ENCODE measurements at regions not wholly inside any gene's neighbourhood (a gene's known extent, or its start where the extent isn't known, plus 50 kb on each side); places are given as distances from the start of the nearest gene placed in this dataset.

- Mint-ChIP-seq H3K9me3 (no peaks in the 10 kb centered on the region), H3K36me3 (ENCODE audit: low read depth) (no peaks in the 10 kb centered on the region), H3K27ac (no peak overlapping the region), H3K27me3 (no peaks in the 10 kb centered on the region), H3K4me1 (ENCODE audit: low read depth) (no peaks in the 10 kb centered on the region), H3K4me3 (no peak overlapping the region)
These were observed 221.9 kb upstream of the GBE1 start for GRCh38 chr3:81983382-81983781.

DNA sequence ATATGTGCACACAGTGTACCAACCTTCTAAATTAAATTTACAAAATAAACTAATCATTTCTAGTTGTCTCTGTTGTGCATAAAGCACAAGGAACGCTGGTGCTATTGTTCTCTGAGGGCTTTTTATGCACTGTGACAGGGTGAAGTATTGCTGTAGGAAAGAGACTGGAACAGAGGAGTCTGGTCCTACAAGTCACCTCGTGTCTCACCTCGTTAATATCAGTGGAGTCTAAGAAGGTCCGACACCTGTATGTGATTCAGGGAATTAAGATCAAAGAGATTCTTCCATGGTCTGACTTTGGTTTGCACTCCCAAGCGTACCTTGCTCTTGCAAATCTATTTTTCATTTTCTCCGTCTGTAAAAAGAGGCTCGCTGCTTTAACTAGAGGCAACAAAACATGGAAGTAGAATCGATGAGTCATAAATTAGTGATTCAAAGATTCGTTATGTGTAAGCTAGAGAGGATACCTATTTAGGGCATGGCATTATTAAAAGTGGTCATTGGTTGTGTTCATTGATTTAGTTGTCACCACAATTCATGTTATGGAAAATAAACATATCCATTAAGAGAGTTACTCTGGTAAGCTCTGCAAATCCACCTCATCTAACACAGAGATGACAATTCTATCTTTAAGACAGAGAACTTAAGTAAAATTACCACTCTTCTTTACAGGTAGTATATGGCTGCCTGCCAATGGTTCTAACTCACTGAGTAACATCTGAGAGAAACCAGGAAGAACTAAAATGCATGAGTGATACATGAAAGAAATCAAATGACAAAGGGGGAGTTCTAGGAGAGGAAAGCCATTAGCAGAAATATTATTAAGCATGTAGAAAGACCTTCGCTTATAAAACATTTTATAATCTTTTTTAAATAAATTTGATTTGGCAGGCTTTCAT, 219.4 kb upstream of the GBE1 start:
- Mint-ChIP-seq H3K36me3 (ENCODE audit: low read depth) (no peaks in the 10 kb centered on the region), H3K27me3 (no peaks in the 10 kb centered on the region), H3K9me3 (no peaks in the 10 kb centered on the region), H3K27ac (no peak overlapping the region), H3K4me1 (ENCODE audit: low read depth) (no peaks in the 10 kb centered on the region), H3K4me3 (no peak overlapping the region)

DNA sequence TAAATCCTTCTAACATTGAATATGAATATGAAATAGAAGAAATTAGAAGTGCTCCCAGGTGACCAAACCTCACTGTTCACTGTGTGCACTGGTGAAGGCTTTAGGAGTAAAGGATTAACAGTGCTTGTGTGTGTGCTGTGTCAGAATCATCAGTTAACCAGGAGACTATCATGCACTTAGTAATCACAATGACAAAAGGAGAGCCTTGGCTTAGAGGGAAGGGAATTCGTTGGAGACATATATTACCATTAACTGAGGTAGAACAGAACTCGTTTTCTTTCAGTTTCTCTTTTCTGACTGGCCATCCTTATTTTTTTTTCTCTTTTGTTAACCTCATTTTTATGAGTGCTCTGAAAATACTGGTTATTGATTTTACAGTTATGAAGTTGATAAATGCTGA, 213.3 kb upstream of the GBE1 start:
- H3K36me3 Mint-ChIP-seq (ENCODE audit: low read depth), result no peaks in the 10 kb centered on the region
- no peak overlapping the region for H3K27ac Mint-ChIP-seq
- H3K4me3 Mint-ChIP-seq, result no peak overlapping the region
- H3K27me3 Mint-ChIP-seq, result no peaks in the 10 kb centered on the region
- no peaks in the 10 kb centered on the region for H3K9me3 Mint-ChIP-seq
- H3K4me1 Mint-ChIP-seq (ENCODE audit: low read depth), result no peaks in the 10 kb centered on the region

DNA sequence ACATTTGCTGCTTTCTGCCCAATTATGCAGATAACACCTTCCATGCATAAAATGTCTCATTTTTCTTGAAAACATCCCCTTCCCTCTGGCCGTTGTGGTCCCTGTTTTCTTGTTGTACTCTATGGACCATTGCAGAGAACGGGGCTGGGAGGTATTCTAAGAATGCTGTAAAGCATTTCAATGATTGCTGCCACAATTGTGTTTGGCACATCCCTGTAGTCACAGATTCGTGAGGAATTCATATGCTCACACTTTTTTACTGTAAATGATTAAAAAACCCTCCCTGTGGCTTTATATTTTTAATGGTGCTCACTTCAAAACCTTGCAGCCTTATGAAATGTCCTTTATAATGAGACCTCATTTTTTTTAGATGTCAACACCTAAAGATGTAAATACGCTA, 207.2 kb upstream of the GBE1 start:
- H3K4me1 Mint-ChIP-seq (ENCODE audit: low read depth), result no peaks in the 10 kb centered on the region
- no peak overlapping the region for H3K4me3 Mint-ChIP-seq
- no peaks in the 10 kb centered on the region for H3K9me3 Mint-ChIP-seq
- no peaks in the 10 kb centered on the region for H3K36me3 Mint-ChIP-seq (ENCODE audit: low read depth)
- no peak overlapping the region for H3K27ac Mint-ChIP-seq
- no peaks in the 10 kb centered on the region for H3K27me3 Mint-ChIP-seq

DNA sequence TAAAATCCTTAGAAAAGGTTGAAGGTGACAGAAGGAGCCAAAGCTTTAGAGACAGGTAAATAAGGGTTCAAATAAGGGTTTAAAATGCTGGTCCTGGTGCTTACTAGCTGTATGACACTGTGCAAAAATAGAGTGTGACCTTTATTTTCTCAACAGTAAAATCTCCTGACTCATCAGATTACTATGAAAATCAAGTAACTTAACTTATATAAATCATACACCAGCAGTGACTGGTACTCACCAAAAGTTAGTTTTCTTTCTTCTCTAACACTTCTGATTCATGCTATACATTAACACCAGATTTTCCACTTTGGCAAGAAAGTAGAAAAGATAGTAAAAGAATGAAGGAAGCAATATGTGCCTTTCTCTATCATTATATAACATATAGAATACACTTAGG, 205.9 kb upstream of the GBE1 start:
- Mint-ChIP-seq H3K4me1 (ENCODE audit: low read depth) (no peaks in the 10 kb centered on the region), H3K27ac (no peak overlapping the region), H3K9me3 (peaks cover under 1% of the 10 kb centered on the region), H3K27me3 (no peaks in the 10 kb centered on the region), H3K36me3 (ENCODE audit: low read depth) (no peaks in the 10 kb centered on the region), H3K4me3 (no peak overlapping the region)

GRCh38 chr3:81965696-81966095, 204.3 kb upstream of the GBE1 start:
- no peaks in the 10 kb centered on the region for H3K27me3 Mint-ChIP-seq
- H3K36me3 Mint-ChIP-seq (ENCODE audit: low read depth), result no peaks in the 10 kb centered on the region
- H3K27ac Mint-ChIP-seq, result no peak overlapping the region
- peaks cover 3% of the 10 kb centered on the region for H3K9me3 Mint-ChIP-seq
- H3K4me1 Mint-ChIP-seq (ENCODE audit: low read depth), result no peaks in the 10 kb centered on the region
- no peak overlapping the region for H3K4me3 Mint-ChIP-seq

DNA sequence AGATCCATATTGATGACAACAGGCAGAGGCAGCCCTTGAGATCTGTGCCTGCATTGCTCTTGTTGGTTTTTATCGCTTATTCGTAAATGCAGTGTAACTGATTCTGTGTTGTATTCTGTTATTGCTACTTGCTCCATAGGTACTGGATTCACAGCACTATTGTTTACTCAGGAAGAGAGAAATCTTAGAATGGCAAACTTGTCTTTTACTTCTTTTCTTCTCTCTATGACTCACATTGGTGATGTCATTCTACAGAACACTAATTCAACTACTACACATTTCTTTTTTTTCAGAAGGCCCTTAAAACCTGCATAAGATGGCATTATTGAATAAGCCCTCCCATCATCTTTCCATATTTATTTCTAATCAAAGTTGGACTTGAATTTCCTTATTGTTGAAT, 201.0 kb upstream of the GBE1 start:
- H3K9me3 Mint-ChIP-seq, result peaks cover 3% of the 10 kb centered on the region
- H3K4me3 Mint-ChIP-seq, result no peak overlapping the region
- H3K27ac Mint-ChIP-seq, result no peak overlapping the region
- H3K27me3 Mint-ChIP-seq, result no peaks in the 10 kb centered on the region
- no peaks in the 10 kb centered on the region for H3K36me3 Mint-ChIP-seq (ENCODE audit: low read depth)
- no peaks in the 10 kb centered on the region for H3K4me1 Mint-ChIP-seq (ENCODE audit: low read depth)

DNA sequence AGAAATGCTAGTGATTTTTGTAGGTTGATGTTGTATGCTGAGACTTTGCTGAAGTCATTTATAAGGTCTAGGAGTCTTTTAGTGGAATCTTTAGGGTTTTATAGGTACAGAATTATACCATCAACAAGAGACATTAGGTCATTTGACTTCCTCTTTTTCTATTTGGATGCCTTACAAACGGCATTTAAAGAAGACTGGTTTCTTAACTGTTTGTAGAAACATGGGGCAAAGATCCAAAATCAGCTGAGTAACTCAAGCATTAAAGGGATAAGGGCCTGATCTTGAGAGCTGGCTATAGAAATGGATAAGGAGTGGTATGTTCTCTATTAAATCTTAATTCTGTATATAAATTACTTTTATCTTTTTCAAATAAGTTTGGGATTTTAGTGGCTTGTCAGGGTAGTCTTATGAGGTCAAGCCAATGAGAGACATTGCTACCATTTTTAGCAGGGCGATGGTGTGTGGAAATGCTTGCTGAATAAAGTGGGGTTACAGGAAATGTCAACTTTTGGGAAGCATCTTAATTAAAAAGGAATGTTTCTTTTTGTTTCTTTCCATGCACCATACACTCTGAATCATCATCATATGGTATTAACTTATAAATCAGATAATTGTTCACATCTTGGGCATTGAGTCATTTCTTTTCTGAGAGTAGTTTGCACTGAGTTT, 197.7 kb upstream of the GBE1 start:
- H3K36me3 Mint-ChIP-seq (ENCODE audit: low read depth), result no peaks in the 10 kb centered on the region
- no peaks in the 10 kb centered on the region for H3K4me1 Mint-ChIP-seq (ENCODE audit: low read depth)
- no peak overlapping the region for H3K27ac Mint-ChIP-seq
- H3K4me3 Mint-ChIP-seq, result no peak overlapping the region
- no peaks in the 10 kb centered on the region for H3K27me3 Mint-ChIP-seq
- peaks cover 3% of the 10 kb centered on the region for H3K9me3 Mint-ChIP-seq

DNA sequence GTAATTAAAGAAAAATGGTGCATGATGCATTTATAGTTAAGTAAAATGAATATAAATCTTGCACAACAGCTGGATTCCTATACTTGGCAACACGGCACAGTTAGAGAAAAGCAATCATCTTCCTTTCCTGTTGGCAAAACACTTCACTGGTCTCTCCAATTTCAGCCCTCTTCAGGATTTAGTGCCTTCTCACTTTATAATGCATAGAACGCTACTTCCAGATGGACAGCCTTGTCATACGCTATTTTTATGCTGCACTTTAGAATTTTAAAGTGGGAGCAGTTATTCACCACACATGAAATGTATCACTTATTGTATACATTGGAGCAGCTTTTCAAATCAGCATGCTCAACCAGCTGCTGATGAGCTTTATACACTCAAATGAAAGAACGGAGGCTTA, 194.4 kb upstream of the GBE1 start:
- Mint-ChIP-seq H3K27ac (no peak overlapping the region), H3K9me3 (no peaks in the 10 kb centered on the region), H3K4me1 (ENCODE audit: low read depth) (no peaks in the 10 kb centered on the region)

DNA sequence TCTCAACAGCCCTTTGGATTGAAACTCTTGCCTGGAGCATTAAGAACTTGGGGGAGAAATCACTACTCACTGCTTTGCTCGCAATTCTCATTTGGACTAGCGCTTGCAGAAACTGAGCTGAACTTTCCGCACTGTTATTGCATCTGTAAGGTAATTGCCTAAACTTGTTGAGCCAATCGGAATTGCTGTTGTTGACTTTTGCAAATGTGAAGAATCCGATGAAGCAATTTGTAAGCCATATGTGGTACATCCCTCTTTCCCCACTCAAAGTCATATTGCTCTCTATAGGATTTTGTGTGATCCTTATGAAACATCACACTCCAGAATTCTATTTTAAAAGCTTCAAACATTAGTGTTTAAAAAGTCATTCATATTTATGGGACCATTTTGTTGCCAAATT, 191.7 kb upstream of the GBE1 start:
- Mint-ChIP-seq H3K27me3 (no peaks in the 10 kb centered on the region), H3K4me3 (no peak overlapping the region), H3K27ac (no peak overlapping the region), H3K36me3 (ENCODE audit: low read depth) (no peaks in the 10 kb centered on the region), H3K9me3 (no peaks in the 10 kb centered on the region), H3K4me1 (ENCODE audit: low read depth) (no peaks in the 10 kb centered on the region)

More for the DNA sequence above, 194.4 kb upstream of the GBE1 start:
- H3K27me3 Mint-ChIP-seq, result no peaks in the 10 kb centered on the region
- H3K4me3 Mint-ChIP-seq, result no peak overlapping the region
- H3K36me3 Mint-ChIP-seq (ENCODE audit: low read depth), result no peaks in the 10 kb centered on the region

GRCh38 chr3:81952141-81952540, 190.7 kb upstream of the GBE1 start:
- H3K27me3 Mint-ChIP-seq, result no peaks in the 10 kb centered on the region
- no peak overlapping the region for H3K4me3 Mint-ChIP-seq
- H3K9me3 Mint-ChIP-seq, result no peaks in the 10 kb centered on the region
- no peak overlapping the region for H3K27ac Mint-ChIP-seq
- no peaks in the 10 kb centered on the region for H3K4me1 Mint-ChIP-seq (ENCODE audit: low read depth)
- H3K36me3 Mint-ChIP-seq (ENCODE audit: low read depth), result no peaks in the 10 kb centered on the region

DNA sequence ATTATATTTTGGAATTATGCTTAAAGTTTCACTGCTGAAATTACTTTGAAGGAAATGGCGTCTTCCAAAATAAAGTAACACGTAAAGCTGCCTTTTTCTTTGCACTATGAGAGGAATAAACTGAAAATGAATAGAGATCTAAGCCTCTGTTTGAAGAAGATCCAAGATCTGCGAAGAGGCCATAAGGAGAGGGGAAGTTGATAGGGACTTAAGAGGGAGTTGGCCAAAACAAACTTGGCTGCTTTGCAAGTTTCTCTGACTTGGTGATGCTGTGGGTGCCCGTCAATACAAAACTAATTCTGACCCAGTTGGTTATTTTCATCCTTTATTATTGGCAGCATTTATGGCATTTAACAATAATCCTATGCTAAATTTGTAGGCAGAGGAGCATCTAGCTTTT, 190.2 kb upstream of the GBE1 start:
- Mint-ChIP-seq H3K9me3 (no peaks in the 10 kb centered on the region), H3K27me3 (no peaks in the 10 kb centered on the region), H3K27ac (no peak overlapping the region), H3K36me3 (ENCODE audit: low read depth) (no peaks in the 10 kb centered on the region), H3K4me1 (ENCODE audit: low read depth) (no peaks in the 10 kb centered on the region), H3K4me3 (no peak overlapping the region)

DNA sequence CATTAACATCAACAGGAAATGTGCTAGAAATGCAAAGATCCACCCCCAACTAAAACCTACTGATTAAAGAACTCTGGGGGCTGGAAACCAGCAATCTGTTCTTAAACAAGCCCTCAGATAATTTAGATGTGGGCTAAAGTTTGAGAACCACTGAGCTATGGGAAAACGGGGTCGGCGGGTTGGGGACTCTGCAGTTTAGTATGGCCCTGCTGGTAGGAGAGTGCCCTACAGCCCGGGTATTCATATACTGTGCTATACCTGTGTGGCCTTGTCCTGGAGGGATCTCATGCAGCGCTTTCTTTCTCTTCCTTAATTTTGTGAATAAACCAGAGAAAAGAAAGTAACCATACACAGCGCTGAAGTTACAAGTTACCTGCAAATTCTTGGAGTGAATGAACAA, 189.7 kb upstream of the GBE1 start:
- H3K36me3 Mint-ChIP-seq (ENCODE audit: low read depth), result no peaks in the 10 kb centered on the region
- no peak overlapping the region for H3K4me3 Mint-ChIP-seq

GRCh38 chr3:81947359-81947758, 185.9 kb upstream of the GBE1 start:
- Mint-ChIP-seq H3K27ac (no peak overlapping the region), H3K4me1 (ENCODE audit: low read depth) (no peaks in the 10 kb centered on the region), H3K27me3 (no peaks in the 10 kb centered on the region), H3K4me3 (no peak overlapping the region), H3K36me3 (ENCODE audit: low read depth) (no peaks in the 10 kb centered on the region), H3K9me3 (peaks cover 14% of the 10 kb centered on the region)

More for the DNA sequence above, 189.7 kb upstream of the GBE1 start:
- Mint-ChIP-seq H3K27ac (no peak overlapping the region), H3K4me1 (ENCODE audit: low read depth) (no peaks in the 10 kb centered on the region), H3K9me3 (no peaks in the 10 kb centered on the region), H3K27me3 (no peaks in the 10 kb centered on the region)

GRCh38 chr3:81938681-81939080, 177.2 kb upstream of the GBE1 start:
- Mint-ChIP-seq H3K27me3 (no peaks in the 10 kb centered on the region), H3K4me1 (ENCODE audit: low read depth) (no peaks in the 10 kb centered on the region), H3K4me3 (no peak overlapping the region), H3K36me3 (ENCODE audit: low read depth) (no peaks in the 10 kb centered on the region), H3K27ac (no peak overlapping the region), H3K9me3 (peaks cover 5% of the 10 kb centered on the region)

- Mint-ChIP-seq H3K4me1 (ENCODE audit: low read depth) (no peaks in the 10 kb centered on the region), H3K9me3 (no peaks in the 10 kb centered on the region), H3K36me3 (ENCODE audit: low read depth) (no peaks in the 10 kb centered on the region), H3K4me3 (no peak overlapping the region), H3K27me3 (no peaks in the 10 kb centered on the region), H3K27ac (no peak overlapping the region)
These were observed 175.4 kb upstream of the GBE1 start for GRCh38 chr3:81936817-81937216.

Measured in stimulated activated naive CD8-positive, alpha-beta T cell treated with anti-CD3 and anti-CD28 coated beads, Interleukin-15, Interleukin-2, amounts not matched to agents 100 ng/mL and 50 ng/mL, for 24 hours (primary cell).